Endothelial cell of umbilical vein (primary cell): ENCODE measurements at regions not wholly inside any gene's neighbourhood (a gene's known extent, or its start where the extent isn't known, plus 50 kb on each side); places are given as distances from the start of the nearest gene placed in this dataset.
"Not testable (repeated sequence)": the region's sequence is repeated elsewhere in the genome, so short reads cannot be mapped to it uniquely, and the experiment has no call there.

Experiments
- BruUV-seq: library from RNA; stranded (reverse); fragments of 400-500 nt; replicated peaks from 2 replicates; lab custom pipeline; 2021; lab: Mats Ljungman, UMichigan
- CTCF ChIA-PET: fragments of 300-600, 350-600 bp; sonication (Branson Sonifier 250); formaldehyde crosslinking; loops from one replicate; lab custom pipeline; 2021; ENCODE audit warnings: antibody characterized with exemption, inconsistent platforms; lab: Charles Lee
- POLR2A ChIA-PET: fragments of 300-600, 350-600 bp; sonication (Branson Sonifier 250); formaldehyde crosslinking; loops from one replicate; lab custom pipeline; 2021; ENCODE audit warnings: antibody characterized with exemption, inconsistent platforms; lab: Charles Lee
- DNase-seq: peaks from one replicate; pipeline ENCODE4 v3.0.0-alpha.2; 2011; ENCODE audit warnings: low read depth, low spot score
- FAIRE-seq: peaks from 2 replicates; lab custom pipeline; 2011; peaks lifted over from hg19 to GRCh38; lab: Jason Lieb, UNC
- H2AFZ ChIP-seq: 2 replicates; pipeline ENCODE4 v1.6.0; 2012; ENCODE audit warnings: low read depth, low read length, control low read depth, inconsistent platforms
- H3K27ac ChIP-seq: 2 replicates; pipeline ENCODE4 v1.5.1; 2011; ENCODE audit warnings: low read depth, mild to moderate bottlenecking, control low read depth, low read length, moderate library complexity; ENCODE audit not compliant: insufficient read depth
- H3K27me3 ChIP-seq, 2 experiments: 2 replicates each; pipeline versions ENCODE4 v1.6.0 to v1.6.1; 2011; ENCODE audit warnings: low read length in 2 of 2, mixed read lengths in 1 of 2; ENCODE audit not compliant: control insufficient read depth in 2 of 2, insufficient read depth in 2 of 2
- H3K36me3 ChIP-seq, 2 experiments: 2 replicates in 1 of 2; 3 replicates in 1 of 2; pipeline ENCODE4 v1.5.1; 2011; ENCODE audit warnings: low read length in 2 of 2, mild to moderate bottlenecking in 1 of 2, moderate library complexity in 1 of 2; ENCODE audit not compliant: control insufficient read depth in 2 of 2, insufficient read depth in 2 of 2; ENCODE audit errors: extremely low read depth in 1 of 2
- H3K4me1 ChIP-seq: 3 replicates; pipeline ENCODE4 v1.5.1; 2011; ENCODE audit warnings: mild to moderate bottlenecking, low read length; ENCODE audit not compliant: control insufficient read depth, insufficient read depth; ENCODE audit errors: extremely low read depth
- H3K4me2 ChIP-seq: 2 replicates; pipeline ENCODE4 v1.6.1; 2011; ENCODE audit warnings: low read length, control low read depth, mixed read lengths; ENCODE audit not compliant: insufficient read depth
- H3K4me3 ChIP-seq, 3 experiments: fragments of 200-600 bp in 1 of 3; sonication (generic), shearing (Covaris generic) in 1 of 3; replicated peaks in 1 of 3; 2 replicates each; pipeline ENCODE4 v1.5.1; 2011 to 2016; ENCODE audit warnings: control low read depth in 3 of 3, low read length in 3 of 3, mild to moderate bottlenecking in 2 of 3, inconsistent platforms in 1 of 3, low read depth in 1 of 3, moderate library complexity in 1 of 3; ENCODE audit not compliant: insufficient read depth in 1 of 3
- H3K79me2 ChIP-seq: 2 replicates; pipeline ENCODE4 v1.6.0; 2012; ENCODE audit warnings: low read length, inconsistent platforms; ENCODE audit not compliant: control insufficient read depth, insufficient read depth
- H3K9ac ChIP-seq: replicated peaks from 2 replicates; pipeline ENCODE3; 2011; ENCODE audit warnings: low read length, control low read depth; ENCODE audit not compliant: insufficient read depth; ENCODE audit errors: extremely low read depth
- H3K9me1 ChIP-seq: replicated peaks from 3 replicates; pipeline ENCODE4 v1.6.0; 2011; ENCODE audit warnings: mild to moderate bottlenecking, low read length; ENCODE audit not compliant: control insufficient read depth, insufficient read depth; ENCODE audit errors: extremely low read depth
- H3K9me3 ChIP-seq: replicated peaks from 2 replicates; pipeline ENCODE4 v1.5.1; 2012; ENCODE audit warnings: low read length, inconsistent platforms; ENCODE audit not compliant: control insufficient read depth, insufficient read depth
- H4K20me1 ChIP-seq: replicated peaks from 2 replicates; pipeline ENCODE3; 2011; ENCODE audit warnings: mild to moderate bottlenecking, low read length; ENCODE audit not compliant: control insufficient read depth, insufficient read depth; ENCODE audit errors: extremely low read depth
- CTCF ChIP-seq, 2 donors: IDR thresholded peaks; 1 replicate in 1 of 2; 2 replicates in 1 of 2; pipeline ENCODE4 v1.5.1; 2011; ENCODE audit warnings: low read length in 2 of 2, mild to moderate bottlenecking in 2 of 2, moderate library complexity in 2 of 2, control low read depth in 1 of 2, inconsistent platforms in 1 of 2, low read depth in 1 of 2; ENCODE audit not compliant: insufficient read depth in 1 of 2; ENCODE audit errors: extremely low read depth in 1 of 2
- EZH2 ChIP-seq: IDR thresholded peaks from 2 replicates; pipeline ENCODE4 v1.6.1; 2012; ENCODE audit warnings: borderline replicate concordance, low read depth, mild to moderate bottlenecking, moderate library complexity, low read length, inconsistent platforms; ENCODE audit not compliant: severe bottlenecking
- FOS ChIP-seq: IDR thresholded peaks from 2 replicates; pipeline ENCODE4 v1.6.1; 2011; ENCODE audit warnings: mild to moderate bottlenecking, low read length, moderate library complexity, borderline replicate concordance; ENCODE audit not compliant: insufficient read depth
- GATA2 ChIP-seq: IDR thresholded peaks from 2 replicates; pipeline ENCODE4 v1.7.0; 2011; ENCODE audit warnings: low read depth, mild to moderate bottlenecking, moderate library complexity, mixed read lengths, low read length; ENCODE audit not compliant: insufficient read length, insufficient read depth
- JUN ChIP-seq: IDR thresholded peaks from 2 replicates; pipeline ENCODE4 v1.6.1; 2011; ENCODE audit warnings: borderline replicate concordance, low read depth; ENCODE audit not compliant: insufficient read length, insufficient read depth
- MAX ChIP-seq: IDR thresholded peaks from 2 replicates; pipeline ENCODE4 v1.6.1; 2011; ENCODE audit not compliant: insufficient read depth, insufficient read length
- MYC ChIP-seq: IDR thresholded peaks from one replicate; pipeline ENCODE4 v1.6.1; 2011; ENCODE audit warnings: mild to moderate bottlenecking, low read depth, low read length
- POLR2A ChIP-seq: IDR thresholded peaks from 2 replicates; pipeline ENCODE4 v1.6.1; 2012; ENCODE audit warnings: low read depth, mild to moderate bottlenecking, control low read depth, low read length
- POLR2AphosphoS5 ChIP-seq: IDR thresholded peaks from 2 replicates; pipeline ENCODE4 v1.6.1; 2012; ENCODE audit warnings: low read depth, mild to moderate bottlenecking, control low read depth, low read length, moderate library complexity; ENCODE audit not compliant: insufficient read depth
- dilution Hi-C: fragments of 300-500 bp; cut with MboI; formaldehyde crosslinking; loops from one replicate; pipeline ENCODE4 v1.15.0; 2019; ENCODE audit warnings: low sequenced_read_pairs; ENCODE audit not compliant: extremely low pct_ligation_motif_present
- intact Hi-C: fragments of 100-400 bp; cut with micrococcal nuclease; formaldehyde crosslinking; loops from one replicate; pipeline ENCODE4 v1.10.0; 2022

- CTCF ChIA-PET, H3K27me3 ChIP-seq, BruUV-seq, H3K9me1 ChIP-seq, intact Hi-C loops, FAIRE-seq, H3K4me2 ChIP-seq, H3K79me2 ChIP-seq, H3K36me3 ChIP-seq, H3K9me3 ChIP-seq, H3K9ac ChIP-seq, DNase-seq, H3K27ac ChIP-seq, H3K4me3 ChIP-seq, dilution Hi-C loops, H3K4me1 ChIP-seq, H2AFZ ChIP-seq, H4K20me1 ChIP-seq: not testable (repeated sequence)
- POLR2A ChIA-PET = interaction anchor here (0.6 kb wide), 1 partner anchor 28 kb away, joined by 3 read pairs; no protein-coding TSS in a partner anchor
Observed at GRCh38 chr13:79923973-79924556, 416.9 kb downstream of the SPRY2 start.

- CTCF ChIA-PET = interaction anchor here (1.2 kb wide), 1 partner anchor 240 kb away, joined by 3 read pairs; no protein-coding TSS in a partner anchor
- Histone ChIP-seq H2AFZ (no peak overlapping the region), H4K20me1 (no peaks in the 10 kb centered on the region), H3K9ac (no peak overlapping the region), H3K36me3 (no peaks in the 10 kb centered on the region), H3K9me3 (no peaks in the 10 kb centered on the region), H3K79me2 (no peaks in the 10 kb centered on the region), H3K4me3 (no peak overlapping the region), H3K4me1 (peaks cover 1% of the 10 kb centered on the region), H3K9me1 (no peaks in the 10 kb centered on the region), H3K4me2 (no peak overlapping the region), H3K27me3 (no peaks in the 10 kb centered on the region), H3K27ac (no peak overlapping the region)
- intact Hi-C loops (no loop called here), dilution Hi-C loops (no loop called here)
- DNase-seq (no peak), FAIRE-seq (no peak)
- TF ChIP-seq FOS = no peak
- no peak for TF ChIP-seq MYC
- TF ChIP-seq POLR2AphosphoS5 = no peak
- TF ChIP-seq EZH2 = no peak
- no peak for TF ChIP-seq JUN
- TF ChIP-seq GATA2 = no peak
- TF ChIP-seq POLR2A = no peak
- no peak for TF ChIP-seq CTCF (IDR thresholded peaks at IDR 0.05; ENCODE audit: extremely low read depth in 1 of 2, insufficient read depth in 1 of 2, low read depth in 1 of 2, low read length in 2 of 2)
- TF ChIP-seq MAX = no peak
- POLR2A ChIA-PET = interaction anchor here (0.5 kb wide), 1 partner anchor 14 kb away, joined by 3 read pairs; no protein-coding TSS in a partner anchor
- BruUV-seq = no TSS peak
Observed at GRCh38 chr13:79919091-79919490, 421.8 kb downstream of the SPRY2 start.
